AG04450 (cell line): ENCODE measurements at regions not wholly inside any gene's neighbourhood (a gene's known extent, or its start where the extent isn't known, plus 50 kb on each side); places are given as distances from the start of the nearest gene placed in this dataset.

Experiments used
- CTCF ChIA-PET: fragments of 300-600, 350-600 bp; formaldehyde crosslinking; extraction: SDS; loops from one replicate; lab custom pipeline; 2022; ENCODE audit warnings: antibody characterized with exemption, inconsistent platforms; lab: Charles Lee
- POLR2A ChIA-PET: fragments of 350-600 bp; formaldehyde crosslinking; extraction: SDS; loops from one replicate; lab custom pipeline; 2021; ENCODE audit warnings: antibody characterized with exemption, inconsistent platforms; lab: Yijun Ruan, JAX
- DNase-seq: peaks from one replicate; pipeline ENCODE4 v3.0.0-alpha.2; 2011; ENCODE audit warnings: low read depth, low spot score
- H3K27ac ChIP-seq: one replicate; pipeline ENCODE4 v1.5.1; 2012; ENCODE audit warnings: low read depth, low read length, control low read depth
- H3K27me3 ChIP-seq: one replicate; pipeline ENCODE4 v1.6.0; 2012; ENCODE audit warnings: low read length; ENCODE audit not compliant: control insufficient read depth, insufficient read depth
- H3K4me3 ChIP-seq: 2 replicates; pipeline ENCODE4 v1.5.1; 2011; ENCODE audit warnings: mild to moderate bottlenecking, low read depth, low read length, control low read depth
- H3K9me3 ChIP-seq: 2 replicates; pipeline ENCODE4 v1.5.1; 2012; ENCODE audit warnings: low read length; ENCODE audit not compliant: control insufficient read depth, insufficient read depth
- TF ChIP-seq, protein P1 (sequence below): IDR thresholded peaks from 2 replicates; pipeline ENCODE4 v1.5.1; 2011; ENCODE audit warnings: low read depth, low read length, control low read depth, inconsistent platforms

DNA sequence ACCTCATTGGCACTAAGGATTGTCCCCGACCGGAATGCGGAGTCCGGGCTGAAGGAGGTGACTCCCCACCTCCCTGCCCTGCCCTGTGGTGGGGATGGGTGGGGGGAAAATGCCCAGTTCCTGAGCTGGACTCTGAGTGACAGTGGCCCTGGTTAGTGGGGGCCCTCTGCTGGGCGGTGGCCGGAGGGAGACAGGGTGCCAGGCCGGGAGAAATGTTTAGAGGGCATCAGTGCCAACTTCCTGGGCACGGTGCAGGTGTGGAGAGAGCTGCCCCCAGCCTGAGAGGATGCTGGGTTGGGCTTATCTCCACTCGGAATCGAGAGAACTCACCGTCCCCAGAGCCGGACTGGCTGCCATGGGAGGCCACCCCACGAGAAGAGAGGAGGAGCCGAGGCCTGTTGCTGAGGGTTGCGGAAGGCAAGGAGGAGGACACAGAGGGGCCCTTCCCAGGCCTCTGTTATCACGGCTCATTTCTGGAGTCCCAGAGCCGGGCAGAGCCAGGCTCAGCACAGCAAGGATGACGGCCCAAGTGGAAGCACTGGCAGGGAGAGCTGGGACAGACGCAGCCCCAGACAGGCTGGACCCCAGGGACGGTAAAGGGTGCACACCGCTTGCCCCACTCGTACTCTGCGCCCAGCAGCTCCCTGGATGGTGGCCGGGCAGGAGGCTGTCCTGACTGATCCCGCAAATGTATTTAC, 156.7 kb downstream of the KIF26A start:
- ChIA-PET POLR2A (no interaction called here), CTCF (no interaction called here)
- no peaks in the 10 kb centered on the region for H3K27me3 ChIP-seq
- peaks cover 90% of the 10 kb centered on the region for H3K9me3 ChIP-seq
- no peak overlapping the region for H3K4me3 ChIP-seq
- TF ChIP-seq, protein P1, sequence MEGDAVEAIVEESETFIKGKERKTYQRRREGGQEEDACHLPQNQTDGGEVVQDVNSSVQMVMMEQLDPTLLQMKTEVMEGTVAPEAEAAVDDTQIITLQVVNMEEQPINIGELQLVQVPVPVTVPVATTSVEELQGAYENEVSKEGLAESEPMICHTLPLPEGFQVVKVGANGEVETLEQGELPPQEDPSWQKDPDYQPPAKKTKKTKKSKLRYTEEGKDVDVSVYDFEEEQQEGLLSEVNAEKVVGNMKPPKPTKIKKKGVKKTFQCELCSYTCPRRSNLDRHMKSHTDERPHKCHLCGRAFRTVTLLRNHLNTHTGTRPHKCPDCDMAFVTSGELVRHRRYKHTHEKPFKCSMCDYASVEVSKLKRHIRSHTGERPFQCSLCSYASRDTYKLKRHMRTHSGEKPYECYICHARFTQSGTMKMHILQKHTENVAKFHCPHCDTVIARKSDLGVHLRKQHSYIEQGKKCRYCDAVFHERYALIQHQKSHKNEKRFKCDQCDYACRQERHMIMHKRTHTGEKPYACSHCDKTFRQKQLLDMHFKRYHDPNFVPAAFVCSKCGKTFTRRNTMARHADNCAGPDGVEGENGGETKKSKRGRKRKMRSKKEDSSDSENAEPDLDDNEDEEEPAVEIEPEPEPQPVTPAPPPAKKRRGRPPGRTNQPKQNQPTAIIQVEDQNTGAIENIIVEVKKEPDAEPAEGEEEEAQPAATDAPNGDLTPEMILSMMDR: no peak
- no peak for DNase-seq
- H3K27ac ChIP-seq: no peak overlapping the region

DNA sequence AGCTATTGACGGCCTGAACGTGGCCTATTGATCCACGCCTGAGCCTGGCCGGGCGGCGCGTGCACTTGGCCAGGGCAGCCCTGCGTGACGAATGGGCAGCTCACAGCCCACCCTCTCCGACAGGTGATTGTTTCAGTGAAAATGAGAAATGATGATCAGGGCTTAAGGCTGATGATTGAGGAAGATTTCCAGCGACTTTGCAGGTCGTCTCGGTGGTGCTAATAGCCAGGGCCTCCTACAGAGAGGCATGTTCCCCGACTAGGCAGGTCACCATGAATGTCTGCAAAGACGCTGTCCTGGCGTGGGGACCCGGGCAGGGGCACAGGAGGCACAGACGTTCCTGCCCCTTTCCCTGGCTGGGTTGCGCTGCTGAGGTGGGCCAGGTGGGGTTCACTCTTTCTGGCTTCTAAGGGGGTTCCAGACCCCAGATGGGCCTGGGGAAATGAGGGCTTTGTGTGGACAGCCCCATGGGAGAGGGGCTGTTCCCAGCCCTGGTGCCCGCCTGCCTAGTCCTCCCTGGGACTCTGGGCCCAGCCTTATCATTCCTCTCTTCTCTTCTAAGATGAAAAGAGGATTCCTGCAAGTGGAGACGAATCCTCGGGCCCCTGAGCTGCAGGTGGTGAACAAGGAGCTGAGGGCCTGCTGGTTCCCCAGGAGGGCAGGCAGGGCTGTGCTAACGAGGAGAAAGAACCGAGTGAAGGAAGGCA, 157.4 kb downstream of the KIF26A start:
- H3K27ac ChIP-seq: no peak overlapping the region
- ChIA-PET POLR2A (no interaction called here), CTCF (no interaction called here)
- H3K27me3 ChIP-seq: no peaks in the 10 kb centered on the region
- H3K9me3 ChIP-seq: peaks cover 89% of the 10 kb centered on the region
- H3K4me3 ChIP-seq: no peak overlapping the region
- TF ChIP-seq, protein P1: no peak
- no peak for DNase-seq

DNA sequence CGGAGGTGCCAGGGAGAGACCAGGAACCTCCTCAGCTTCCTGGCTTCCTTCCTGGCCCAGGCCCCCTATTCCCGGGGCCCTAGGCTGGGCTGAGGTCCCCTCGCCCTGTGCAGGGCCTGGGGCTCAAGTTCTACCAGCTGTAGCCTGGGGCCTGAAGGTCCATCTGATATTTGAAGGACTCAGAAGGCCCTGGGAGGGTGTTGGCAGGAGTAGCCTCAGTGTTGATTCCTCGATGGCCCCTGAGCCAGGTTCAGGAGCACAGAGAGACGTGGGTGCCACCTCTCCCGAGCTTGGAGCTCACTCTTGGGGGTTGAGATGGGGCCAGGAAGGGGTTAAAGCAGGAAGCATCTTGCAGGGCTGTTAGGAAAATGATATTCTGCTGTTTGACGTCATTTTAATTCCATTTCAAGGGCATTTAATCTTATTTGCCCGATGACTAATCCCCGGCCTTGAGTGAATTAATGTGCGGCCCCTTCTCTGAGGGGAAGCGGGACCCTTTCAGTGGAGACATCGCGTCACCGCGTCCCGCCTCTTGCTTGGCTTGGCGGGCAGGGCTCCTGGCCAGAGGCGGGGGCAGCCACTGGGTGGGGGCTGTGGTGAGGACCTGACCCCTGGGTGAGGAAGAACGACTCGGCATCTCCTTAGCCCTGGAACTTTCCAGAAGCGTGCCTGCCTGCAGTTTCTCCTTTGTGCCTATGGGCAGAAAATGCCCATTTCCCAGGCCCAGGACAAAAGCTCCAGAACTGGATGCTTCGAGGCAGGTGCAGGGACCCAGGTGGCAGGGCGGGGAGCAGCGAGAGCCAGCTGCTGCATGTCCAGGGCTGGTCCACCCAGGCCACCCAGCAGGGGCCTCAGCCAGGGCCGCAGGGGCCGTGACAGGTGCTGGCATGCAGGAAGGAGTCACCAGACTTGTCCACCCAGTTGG, 158.3 kb downstream of the KIF26A start:
- peaks cover 88% of the 10 kb centered on the region for H3K9me3 ChIP-seq
- H3K27ac ChIP-seq: no peak overlapping the region
- TF ChIP-seq, protein P1: no peak
- no peak for DNase-seq
- H3K27me3 ChIP-seq: no peaks in the 10 kb centered on the region
- ChIA-PET POLR2A (no interaction called here), CTCF (no interaction called here)
- no peak overlapping the region for H3K4me3 ChIP-seq

DNA sequence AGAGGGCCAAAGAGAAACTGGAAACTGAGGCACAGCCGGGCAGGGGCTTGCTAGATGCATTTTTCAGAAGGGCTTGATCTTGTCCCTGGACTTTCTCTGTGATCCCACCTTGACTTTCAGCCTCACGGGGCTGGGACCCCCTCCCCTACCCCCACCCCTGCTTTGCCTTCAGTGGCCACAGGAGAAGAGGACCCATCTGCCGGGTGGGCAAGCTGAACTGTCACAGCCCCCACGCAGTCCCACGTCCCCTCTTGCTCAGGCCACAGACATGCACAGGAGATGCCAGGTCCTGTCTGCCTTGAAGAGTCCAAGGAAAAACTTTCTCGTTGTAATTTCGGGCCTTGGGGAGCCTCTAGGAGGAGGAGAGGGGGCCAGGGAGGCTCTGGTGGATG, 158.9 kb downstream of the KIF26A start:
- CTCF ChIA-PET: no interaction called here
- Histone ChIP-seq H3K9me3 (peaks cover 90% of the 10 kb centered on the region), H3K27ac (no peak overlapping the region), H3K27me3 (no peaks in the 10 kb centered on the region), H3K4me3 (no peak overlapping the region)
- DNase-seq: no peak
- TF ChIP-seq, protein P1: no peak
- POLR2A ChIA-PET: no interaction called here
